Anterior cingulate cortex (tissue), 58 donors: ENCODE measurements at regions not wholly inside any gene's neighbourhood (a gene's known extent, or its start where the extent isn't known, plus 50 kb on each side); places are given as distances from the start of the nearest gene placed in this dataset.

Source experiments
- DNase-seq, 58 donors: peaks; one replicate each; lab custom pipeline; 2025; lab: John Stamatoyannopoulos, UW

DNA sequence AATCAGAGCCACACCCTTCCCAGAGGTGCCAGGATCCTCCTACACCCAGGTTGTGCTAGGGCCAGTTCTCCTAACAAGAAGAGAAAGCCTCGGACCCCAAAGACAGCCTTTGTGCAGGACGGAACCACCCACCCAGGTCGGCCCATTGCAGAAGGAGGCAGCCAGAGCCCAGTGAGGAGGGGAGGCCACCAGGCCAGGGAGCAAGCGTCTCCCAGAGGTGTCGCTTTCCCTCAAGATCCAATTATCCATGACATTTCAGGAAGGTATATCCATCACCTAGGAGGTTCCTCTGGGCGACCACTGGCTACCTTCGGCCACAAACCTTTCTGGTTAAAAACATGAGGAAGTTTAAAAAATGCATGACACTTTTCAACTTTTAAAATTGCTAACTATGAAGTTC lies 87.4 kb upstream of the THBS2 start:
- no peak for DNase-seq

DNA sequence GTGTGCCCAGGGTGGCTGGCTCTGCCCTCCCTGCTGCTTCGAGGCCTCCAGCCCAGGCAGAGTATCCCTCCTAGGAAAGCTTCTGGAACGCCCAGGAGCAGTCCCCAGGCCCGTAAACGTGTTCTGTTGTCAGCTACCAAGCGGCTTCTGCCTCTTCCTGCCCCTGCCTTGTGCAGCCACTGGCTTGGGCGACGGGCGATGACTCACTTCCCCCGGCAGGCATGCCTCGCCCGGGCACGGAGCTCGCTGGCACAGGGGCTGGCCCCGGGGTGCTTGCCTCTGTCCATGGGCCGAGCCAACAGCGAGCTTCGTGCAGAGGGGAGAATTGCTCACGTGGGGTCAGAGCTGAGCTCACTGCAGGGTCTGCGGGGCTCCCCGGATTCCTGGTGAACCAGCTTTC lies 86.7 kb upstream of the THBS2 start:
- DNase-seq = no peak

DNA sequence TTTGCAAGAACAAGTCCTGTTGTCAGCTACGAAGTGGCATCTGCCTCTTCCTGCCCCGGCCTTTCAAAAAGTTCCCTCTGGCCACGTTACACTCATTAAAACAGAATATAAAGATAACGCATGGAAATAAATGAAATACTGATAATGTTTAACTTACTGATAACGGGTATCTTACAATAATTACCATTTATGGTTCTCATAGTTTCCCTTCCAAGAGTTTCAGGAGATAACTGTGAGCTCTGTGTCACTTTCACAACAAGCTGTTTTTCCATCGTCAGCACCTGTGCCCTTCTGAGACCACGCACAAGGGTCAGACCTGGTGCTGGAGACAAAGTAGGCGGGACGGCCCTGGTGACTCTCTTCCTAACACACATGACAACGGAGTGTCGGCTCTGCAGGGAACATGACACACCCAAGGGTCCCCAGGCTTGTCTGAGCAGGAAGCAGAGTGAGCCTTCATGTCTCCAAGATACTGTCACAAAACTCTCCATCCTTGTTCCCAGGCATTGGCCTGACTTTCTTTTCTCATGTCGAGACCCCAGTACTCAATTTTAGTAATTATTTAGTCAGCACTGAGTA lies 86.2 kb upstream of the THBS2 start:
- no peak for DNase-seq

GRCh38 chr6:169339025-169339424 lies 85.4 kb upstream of the THBS2 start:
- DNase-seq = no peak

DNA sequence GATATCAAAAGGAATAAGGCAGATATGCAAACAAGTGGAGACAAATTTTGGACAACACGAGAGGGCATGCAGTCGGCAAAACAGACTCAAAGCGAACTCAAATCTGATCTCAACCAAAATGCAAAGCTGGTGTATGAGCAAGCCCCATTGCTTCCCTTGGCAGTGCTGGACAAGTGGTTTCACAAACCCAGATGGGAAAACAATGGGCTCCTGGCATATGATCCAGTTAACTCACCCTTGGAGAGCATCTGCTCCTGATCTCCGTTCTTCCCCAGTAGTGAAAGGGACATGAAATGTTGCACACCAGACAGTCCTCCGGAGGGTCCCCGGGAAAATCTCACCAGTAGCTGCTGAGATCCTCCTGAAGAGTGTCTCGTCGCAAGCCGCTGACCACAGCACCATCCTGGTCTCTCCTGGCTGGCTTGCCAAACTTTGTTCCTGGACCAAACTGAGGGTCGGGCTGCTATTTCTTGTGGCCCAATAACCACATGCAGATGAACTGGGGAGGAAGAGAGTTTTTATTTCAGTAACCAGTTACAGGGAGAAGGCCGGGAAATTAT lies 84.3 kb upstream of the THBS2 start:
- DNase-seq = peak in 3 of 58 donors; percentile 3 to 10 (median 4)

DNA sequence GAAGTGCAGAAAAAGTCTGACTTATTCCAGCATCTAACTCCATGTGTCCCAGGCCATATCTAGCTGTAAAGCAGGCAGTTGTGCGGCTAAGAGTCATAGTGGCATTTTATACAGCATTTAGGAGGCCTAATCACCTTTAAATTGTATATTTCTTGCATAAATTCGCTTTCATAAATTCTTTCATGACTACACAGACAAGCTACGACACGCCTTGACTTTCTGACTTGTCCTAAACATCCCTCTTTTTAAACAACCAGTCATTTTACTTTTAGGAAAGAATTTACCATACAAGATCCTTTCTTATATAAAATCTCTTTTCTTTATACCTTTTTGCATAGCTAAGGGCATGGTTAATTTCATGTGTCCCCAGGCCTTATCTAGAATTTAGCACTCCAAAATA lies 81.7 kb upstream of the THBS2 start:
- no peak for DNase-seq

DNA sequence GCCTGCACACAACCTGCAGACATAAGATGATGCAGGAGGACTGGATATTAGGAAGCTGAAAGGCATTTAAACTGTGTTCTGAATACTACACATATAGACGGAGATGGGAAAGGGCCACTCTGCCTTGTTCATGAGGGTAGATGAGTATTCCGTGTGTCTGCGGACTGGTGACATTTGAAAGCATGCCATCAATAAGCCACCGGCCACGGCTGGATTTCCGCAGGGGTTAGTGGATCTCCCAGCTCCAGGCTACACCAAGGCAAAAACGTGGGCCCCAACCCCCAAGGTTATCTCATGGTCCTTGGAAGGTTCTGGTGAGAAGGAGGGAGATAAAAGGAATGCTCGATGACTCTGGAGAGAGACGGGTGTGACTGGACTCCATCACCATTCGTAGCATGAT lies 78.6 kb upstream of the THBS2 start:
- DNase-seq = no peak

- no peak for DNase-seq
Measured at GRCh38 chr6:169328112-169328801, 74.6 kb upstream of the THBS2 start.

DNA sequence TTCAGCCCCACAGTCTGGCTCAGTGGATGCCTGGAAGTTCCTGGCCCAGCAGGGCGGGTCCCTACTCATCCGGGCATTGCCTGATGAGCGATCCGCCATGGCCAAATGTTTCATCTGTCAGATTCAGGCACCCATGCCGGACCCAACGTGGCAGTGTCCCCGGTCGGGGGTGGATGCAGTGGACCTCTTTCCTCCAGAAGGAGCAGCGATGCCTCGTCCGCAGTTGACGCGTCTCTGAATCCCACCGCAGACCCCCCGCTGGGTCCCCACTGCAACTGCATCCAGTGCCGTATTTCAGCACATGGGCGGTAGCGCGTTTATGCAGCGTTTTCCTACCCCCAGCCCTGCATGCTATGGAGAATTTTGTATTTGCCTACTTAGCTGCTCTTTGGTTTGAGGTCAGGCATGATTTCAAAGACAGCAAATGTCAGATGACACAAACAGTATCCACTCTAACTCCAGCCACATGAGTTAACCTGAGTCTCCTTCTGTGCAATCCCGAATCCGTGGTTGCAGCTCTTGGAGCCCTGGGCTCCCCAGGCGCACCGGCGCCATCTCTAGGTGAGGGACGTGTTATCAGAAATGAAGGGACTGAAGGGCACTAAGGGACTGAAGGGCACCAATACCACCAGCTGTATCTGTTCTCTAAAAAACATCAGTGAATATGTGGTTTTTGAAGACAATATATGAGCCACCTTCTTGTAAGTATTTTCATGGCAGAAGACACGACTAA lies 72.6 kb upstream of the THBS2 start:
- DNase-seq = peak in 31 of 58 donors; percentile 2 to 49 (median 15)

DNA sequence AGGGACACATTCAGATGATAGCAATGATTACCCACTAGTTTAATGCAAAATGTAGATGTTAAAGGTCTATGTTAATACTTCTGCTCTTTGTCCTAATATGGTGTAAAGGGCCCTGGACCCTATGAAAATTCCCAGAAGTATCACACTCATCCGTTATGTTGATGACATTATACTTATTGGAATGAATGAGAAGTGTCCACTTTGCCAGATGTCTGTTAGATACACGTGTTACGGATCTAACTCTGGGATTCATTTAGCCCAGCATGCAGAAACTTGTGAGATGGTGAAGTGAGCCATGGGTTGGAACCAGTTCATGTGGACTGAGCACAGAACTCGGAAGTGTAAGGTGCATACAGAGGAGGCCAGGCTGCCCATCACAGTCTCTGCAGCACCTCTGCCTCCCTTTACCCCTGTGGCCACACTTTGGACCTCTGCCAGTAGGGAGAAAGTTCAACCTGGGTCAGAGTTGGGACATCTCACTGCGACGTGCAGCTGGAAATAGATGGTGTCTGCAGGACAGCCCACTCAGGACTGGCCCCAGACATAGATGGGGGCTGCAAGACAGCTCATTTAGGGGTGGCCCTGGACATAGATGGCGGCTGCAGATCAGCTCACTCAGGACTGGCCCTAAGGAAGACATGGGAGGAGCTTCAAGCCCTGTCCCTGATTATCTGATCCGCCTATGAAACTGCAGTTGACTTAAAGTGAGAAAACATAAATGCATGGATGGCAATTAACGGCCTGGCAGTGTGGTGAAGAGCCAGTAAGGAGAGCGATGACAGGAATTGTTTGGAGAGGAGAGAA lies 71.2 kb upstream of the THBS2 start:
- DNase-seq = no peak

DNA sequence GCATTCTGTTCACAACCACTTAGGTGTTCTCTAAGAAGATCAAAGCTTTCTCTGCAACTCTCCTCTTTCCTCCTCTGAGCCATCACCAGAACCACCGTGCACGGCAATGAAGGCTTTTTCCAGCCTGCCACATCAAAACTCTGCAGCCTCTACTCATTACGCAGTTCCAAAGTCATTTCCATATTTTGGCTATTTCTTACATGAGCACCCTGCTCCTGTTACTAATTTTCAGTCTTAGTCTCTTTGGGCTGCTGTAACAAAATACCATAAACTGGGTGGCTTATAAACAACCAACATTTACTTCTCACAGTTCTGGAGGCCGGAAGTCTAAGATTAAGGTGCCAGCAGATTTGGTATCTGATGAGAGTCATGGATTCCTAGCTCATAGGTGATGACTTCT lies 70.4 kb upstream of the THBS2 start:
- DNase-seq = no peak

DNA sequence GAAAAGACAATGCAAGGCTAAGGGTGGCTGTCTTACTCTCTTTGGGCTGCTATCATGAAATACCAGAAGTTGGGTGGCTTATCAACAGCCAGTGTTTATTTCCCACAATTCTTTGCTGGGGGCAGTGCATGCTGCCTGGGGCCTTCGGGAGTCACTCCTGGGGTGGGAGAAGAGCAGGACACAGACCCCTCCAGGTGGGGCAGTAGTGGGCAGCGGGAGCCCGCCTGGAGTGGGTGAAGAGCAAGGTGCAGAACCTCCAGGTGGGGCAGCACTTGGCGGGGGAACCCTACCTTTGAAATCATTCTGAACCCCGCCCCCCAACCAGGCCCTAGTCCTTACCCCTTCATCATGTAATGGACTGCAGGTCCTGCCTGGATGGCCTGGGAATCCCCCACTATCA lies 69.6 kb upstream of the THBS2 start:
- DNase-seq = no peak

DNA sequence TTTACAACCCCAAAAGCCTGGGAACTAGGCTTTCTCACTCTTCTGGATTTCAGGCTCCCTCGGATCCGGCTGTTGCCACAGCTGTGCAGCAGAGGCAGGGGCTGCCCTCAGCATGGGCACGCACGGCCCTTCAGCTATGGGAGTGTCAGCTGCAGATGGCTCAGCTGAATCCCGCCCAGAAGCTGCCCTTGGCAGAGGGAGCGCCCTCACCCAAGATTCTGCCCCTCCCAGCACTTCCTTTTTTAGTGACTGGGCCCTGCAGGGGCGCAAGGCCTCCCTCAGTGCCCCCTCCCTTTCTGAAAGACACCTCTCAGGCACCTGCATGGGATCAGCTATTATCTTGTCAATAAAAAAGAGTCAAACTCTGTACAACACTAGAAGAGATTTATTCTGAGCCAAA lies 67.9 kb upstream of the THBS2 start:
- DNase-seq = no peak

DNA sequence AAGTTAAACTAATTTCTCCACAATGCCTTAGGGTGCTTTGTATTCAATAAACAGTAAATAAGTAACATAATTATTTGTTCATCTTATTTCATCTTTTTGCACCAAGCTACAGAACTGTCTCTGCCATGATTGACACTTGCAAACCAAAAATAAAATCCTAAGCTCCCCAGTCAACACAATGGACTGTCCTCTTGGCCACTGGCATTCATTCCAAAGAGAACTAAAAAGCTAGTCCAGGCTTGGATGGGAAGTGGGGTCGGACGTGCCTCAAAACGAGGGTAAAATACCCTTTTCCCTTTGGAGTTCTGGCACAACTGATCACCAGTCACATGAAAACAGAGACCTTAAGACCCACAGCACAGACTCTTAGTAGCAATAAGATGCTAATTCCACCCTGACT lies 66.4 kb upstream of the THBS2 start:
- DNase-seq = no peak

DNA sequence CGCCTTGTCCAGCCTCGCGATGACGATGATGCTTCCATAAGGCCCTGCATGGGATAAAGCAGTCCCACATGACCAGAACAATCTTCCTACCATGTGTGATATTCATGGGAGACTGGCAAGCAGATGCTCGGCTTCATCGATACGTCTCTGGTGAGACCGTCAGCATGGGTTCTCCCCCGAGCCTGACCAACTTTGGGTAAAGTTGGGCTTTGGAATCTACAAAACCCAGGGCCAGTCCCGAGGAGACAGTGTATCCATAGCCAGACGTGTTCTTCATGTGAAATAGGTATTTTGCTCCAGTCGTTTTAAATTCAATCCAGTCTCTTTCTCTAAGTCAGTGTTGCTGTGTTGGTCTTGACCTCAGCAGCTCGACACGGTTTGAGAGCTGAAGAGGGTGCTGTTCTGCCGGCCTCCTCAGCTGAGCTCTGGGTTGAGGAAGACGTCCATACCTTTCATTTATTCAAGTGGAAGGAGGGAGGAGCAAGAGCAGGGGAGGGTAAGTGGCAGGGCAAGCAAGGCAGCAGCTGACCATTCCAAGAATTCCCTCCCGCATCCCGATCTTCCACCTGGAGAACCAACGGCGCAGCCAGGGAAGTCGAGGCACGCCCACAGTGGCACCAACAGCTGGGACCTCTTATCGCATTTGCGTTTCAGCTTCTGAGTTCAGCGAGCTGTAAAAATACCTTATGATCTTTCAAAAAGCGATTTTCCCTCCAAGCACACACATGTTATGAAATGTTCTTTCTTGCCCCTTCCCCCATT lies 64.0 kb upstream of the THBS2 start:
- DNase-seq = no peak

DNA sequence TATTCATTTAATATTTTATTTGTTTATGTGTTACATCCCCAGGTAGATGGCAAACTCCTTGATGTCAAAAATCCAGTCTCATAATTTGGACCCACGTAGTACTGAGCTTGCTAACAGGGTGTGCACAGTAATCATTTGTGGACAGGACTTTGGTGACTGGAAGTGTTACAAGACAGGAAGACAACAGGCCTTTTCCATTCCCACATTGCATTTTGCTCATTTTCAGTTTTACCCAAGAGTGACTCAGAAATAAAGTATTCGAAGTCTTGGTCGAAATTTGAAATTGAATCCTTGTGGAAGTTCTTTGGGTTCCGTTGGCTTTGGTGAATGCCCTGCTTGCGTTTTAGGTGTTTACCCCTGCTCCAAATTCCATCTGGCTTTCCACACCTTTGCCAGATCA lies 63.0 kb upstream of the THBS2 start:
- DNase-seq = no peak

DNA sequence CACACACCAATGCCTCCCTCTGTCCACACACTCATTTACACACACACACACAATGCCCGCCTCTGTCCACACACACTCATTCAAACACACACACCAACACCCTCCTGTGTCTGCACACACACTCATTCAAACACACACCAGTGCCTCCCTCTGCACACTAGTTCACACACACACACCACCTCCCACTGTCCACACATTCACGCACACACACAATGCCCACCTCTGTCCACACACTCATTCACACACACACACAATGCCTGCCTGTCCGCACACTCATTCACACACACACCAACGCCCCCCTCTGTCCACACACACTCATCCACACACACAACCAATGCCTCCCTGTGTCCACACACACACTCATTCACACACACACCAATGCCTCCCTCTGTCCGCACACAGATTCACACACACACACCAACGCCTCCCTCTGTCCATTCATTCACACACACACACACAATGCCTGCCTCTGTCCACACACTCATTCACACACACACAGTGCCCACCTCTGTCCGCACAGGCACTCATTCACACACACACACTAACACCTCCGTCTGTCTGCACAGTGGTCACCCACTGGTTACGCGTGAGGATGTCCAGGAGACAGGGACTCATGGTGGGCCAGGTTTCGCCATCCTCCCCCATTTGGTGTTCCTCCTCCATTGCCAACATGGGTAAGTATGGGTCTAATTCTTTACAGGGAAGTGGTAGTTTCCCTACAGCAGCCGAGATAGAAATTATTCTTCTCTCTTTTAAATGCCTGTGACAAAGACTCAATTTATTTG lies 62.4 kb upstream of the THBS2 start:
- DNase-seq = no peak

- DNase-seq = no peak
Measured at GRCh38 chr6:169313347-169314010, 59.8 kb upstream of the THBS2 start.
